Fibroblast of skin of back (primary cell): ENCODE measurements at regions not wholly inside any gene's neighbourhood (a gene's known extent, or its start where the extent isn't known, plus 50 kb on each side); places are given as distances from the start of the nearest gene placed in this dataset.

Experiments
- DNase-seq: peaks from one replicate; pipeline ENCODE4 v3.0.0-alpha.2; 2013

- DNase-seq = no peak
These were observed 249.7 kb upstream of the TTC14 start for GRCh38 chr3:180352261-180352660.

GRCh38 chr3:180354214-180354613 lies 247.7 kb upstream of the TTC14 start:
- DNase-seq = no peak

GRCh38 chr3:180358179-180358578 lies 243.8 kb upstream of the TTC14 start:
- no peak for DNase-seq

GRCh38 chr3:180359061-180359952 lies 242.7 kb upstream of the TTC14 start:
- no peak for DNase-seq

GRCh38 chr3:180359953-180360279 lies 242.0 kb upstream of the TTC14 start:
- DNase-seq = no peak

GRCh38 chr3:180362081-180362480 lies 239.9 kb upstream of the TTC14 start:
- no peak for DNase-seq

GRCh38 chr3:180375831-180376230 lies 226.1 kb upstream of the TTC14 start:
- DNase-seq = peak; percentile 7

GRCh38 chr3:180378496-180378895 lies 223.5 kb upstream of the TTC14 start:
- no peak for DNase-seq

GRCh38 chr3:180382638-180383180 lies 219.3 kb upstream of the TTC14 start:
- DNase-seq = no peak

GRCh38 chr3:180383332-180384020 lies 218.5 kb upstream of the TTC14 start:
- peak; percentile 35 for DNase-seq

- no peak for DNase-seq
These were observed 211.7 kb upstream of the TTC14 start for GRCh38 chr3:180390313-180390712.

- no peak for DNase-seq
These were observed 211.0 kb upstream of the TTC14 start for GRCh38 chr3:180391001-180391400.

GRCh38 chr3:180401226-180401625 lies 200.7 kb upstream of the TTC14 start:
- no peak for DNase-seq

GRCh38 chr3:180402471-180403073 lies 199.4 kb upstream of the TTC14 start:
- DNase-seq = no peak

- no peak for DNase-seq
These were observed 198.8 kb upstream of the TTC14 start for GRCh38 chr3:180403156-180403555.

- peak; percentile 50 for DNase-seq
These were observed 193.3 kb upstream of the TTC14 start for GRCh38 chr3:180408654-180409053.

GRCh38 chr3:180409170-180409569 lies 192.8 kb upstream of the TTC14 start:
- peak; percentile 30 for DNase-seq

- DNase-seq = no peak
These were observed 192.1 kb upstream of the TTC14 start for GRCh38 chr3:180409883-180410282.

- no peak for DNase-seq
These were observed 187.8 kb upstream of the TTC14 start for GRCh38 chr3:180414157-180414556.

GRCh38 chr3:180416111-180416594 lies 185.8 kb upstream of the TTC14 start:
- no peak for DNase-seq

- no peak for DNase-seq
These were observed 184.7 kb upstream of the TTC14 start for GRCh38 chr3:180417241-180417640.

GRCh38 chr3:180420016-180420415 lies 181.9 kb upstream of the TTC14 start:
- DNase-seq = peak; percentile 29

- DNase-seq = peak; percentile 23
These were observed 181.2 kb upstream of the TTC14 start for GRCh38 chr3:180420804-180421203.
